H1 (cell line): ENCODE measurements at regions not wholly inside any gene's neighbourhood (a gene's known extent, or its start where the extent isn't known, plus 50 kb on each side); places are given as distances from the start of the nearest gene placed in this dataset.

Experiments used
- CTCF ChIA-PET: fragments of 300-600 bp; sonication (Branson Sonifier 250); formaldehyde crosslinking; loops from one replicate; lab custom pipeline; 2021; ENCODE audit not compliant: partially characterized antibody; lab: Charles Lee
- POLR2A ChIA-PET: fragments of 300-600 bp; sonication (Branson Sonifier 250); formaldehyde crosslinking; loops from one replicate; lab custom pipeline; 2021; ENCODE audit warnings: inconsistent platforms; ENCODE audit not compliant: partially characterized antibody; lab: Charles Lee
- DNase-seq, 2 experiments: peaks; one replicate each; pipeline versions ENCODE4 v3.0.0 to v3.0.0-alpha.2; 2010 to 2022; ENCODE audit warnings: low spot score in 2 of 2, low read depth in 1 of 2, mixed read lengths in 1 of 2
- FAIRE-seq: peaks from 2 replicates; lab custom pipeline; 2011; peaks lifted over from hg19 to GRCh38; lab: Jason Lieb, UNC
- H2AFZ ChIP-seq: 2 replicates; pipeline ENCODE4 v1.8.1; 2012; ENCODE audit warnings: low read length, inconsistent platforms
- H2AK5ac ChIP-seq: 2 replicates; pipeline ENCODE4 v1.6.1; 2013; ENCODE audit warnings: low read depth, low read length
- H2BK120ac ChIP-seq: replicated peaks from 2 replicates; pipeline ENCODE3; 2013; ENCODE audit warnings: low read depth, low read length, inconsistent platforms
- H2BK12ac ChIP-seq: 2 replicates; pipeline ENCODE4 v1.6.1; 2013; ENCODE audit warnings: low read depth, low read length
- H2BK15ac ChIP-seq: 2 replicates; pipeline ENCODE4 v1.6.1; 2013; ENCODE audit warnings: low read length
- H2BK20ac ChIP-seq: 2 replicates; pipeline ENCODE4 v1.6.1; 2013; ENCODE audit warnings: low read length
- H2BK5ac ChIP-seq: 2 replicates; pipeline ENCODE4 v1.6.1; 2013; ENCODE audit warnings: low read depth, low read length
- H3K14ac ChIP-seq: 2 replicates; pipeline ENCODE4 v1.6.1; 2013; ENCODE audit warnings: inconsistent platforms; ENCODE audit not compliant: insufficient read length
- H3K18ac ChIP-seq: 2 replicates; pipeline ENCODE4 v1.6.1; 2013; ENCODE audit warnings: low read length; ENCODE audit errors: extremely low read depth
- H3K23ac ChIP-seq: 2 replicates; pipeline ENCODE4 v1.6.1; 2013; ENCODE audit warnings: inconsistent platforms; ENCODE audit not compliant: insufficient read length
- H3K23me2 ChIP-seq: 2 replicates; pipeline ENCODE4 v1.6.1; 2013; ENCODE audit warnings: low read depth, low read length
- H3K27ac ChIP-seq: 2 replicates; pipeline ENCODE4 v1.6.1; 2011; ENCODE audit warnings: low read depth, low read length, inconsistent platforms
- H3K27me3 ChIP-seq, 4 experiments: replicated peaks in 1 of 4; 1 replicate in 1 of 4; 2 replicates in 3 of 4; pipeline versions ENCODE4 v1.6.1 to v1.8.1; 2011 to 2013; ENCODE audit warnings: low read length in 3 of 4, mild to moderate bottlenecking in 3 of 4, inconsistent platforms in 2 of 4, mixed read lengths in 2 of 4, moderate library complexity in 1 of 4; ENCODE audit not compliant: control insufficient read depth in 3 of 4, insufficient read depth in 3 of 4; ENCODE audit errors: extremely low read depth in 1 of 4
- H3K36me3 ChIP-seq, 4 experiments: 2 replicates each; pipeline versions ENCODE4 v1.6.1 to v1.8.1; 2011 to 2013; ENCODE audit warnings: mild to moderate bottlenecking in 4 of 4, low read length in 3 of 4, moderate library complexity in 2 of 4, control low read depth in 1 of 4, inconsistent platforms in 1 of 4; ENCODE audit not compliant: insufficient read depth in 4 of 4, control insufficient read depth in 2 of 4
- H3K4ac ChIP-seq: replicated peaks from 2 replicates; pipeline ENCODE3; 2013; ENCODE audit warnings: low read length, low read depth, mixed read lengths, inconsistent platforms; ENCODE audit not compliant: insufficient read length
- H3K4me1 ChIP-seq, 4 experiments: replicated peaks in 1 of 4; 1 replicate in 1 of 4; 2 replicates in 3 of 4; pipeline versions ENCODE4 v1.6.1 to v1.8.1; 2011 to 2013; ENCODE audit warnings: low read length in 3 of 4, inconsistent platforms in 2 of 4, mixed read lengths in 1 of 4; ENCODE audit not compliant: insufficient read depth in 4 of 4, control insufficient read depth in 3 of 4
- H3K4me2 ChIP-seq, 2 experiments: 2 replicates each; pipeline versions ENCODE4 v1.6.1 to v1.8.1; 2011 to 2013; ENCODE audit warnings: low read depth in 2 of 2, low read length in 2 of 2, control low read depth in 1 of 2, inconsistent platforms in 1 of 2, mild to moderate bottlenecking in 1 of 2; ENCODE audit not compliant: insufficient read depth in 1 of 2
- H3K4me3 ChIP-seq, 4 experiments: fragments of 200-600, 300-600 bp in 1 of 4; sonication (generic), shearing (Covaris generic), sonication (Bioruptor Twin) in 1 of 4; 2 replicates each; pipeline versions ENCODE4 v1.5.1 to v1.8.1; 2011 to 2016; ENCODE audit warnings: low read length in 4 of 4, low read depth in 3 of 4, control low read depth in 2 of 4, inconsistent platforms in 2 of 4, mild to moderate bottlenecking in 2 of 4, mixed read lengths in 1 of 4, moderate library complexity in 1 of 4; ENCODE audit not compliant: insufficient read depth in 2 of 4; ENCODE audit errors: extremely low read depth in 1 of 4
- H3K56ac ChIP-seq: replicated peaks from 2 replicates; pipeline ENCODE3; 2013; ENCODE audit warnings: low read depth, mild to moderate bottlenecking, mixed read lengths, low read length, inconsistent platforms; ENCODE audit not compliant: insufficient read length
- H3K79me1 ChIP-seq: 2 replicates; pipeline ENCODE4 v1.6.1; 2013; ENCODE audit warnings: low read depth, low read length, control low read depth
- H3K79me2 ChIP-seq, 2 experiments: 2 replicates each; pipeline versions ENCODE4 v1.6.1 to v1.8.1; 2012 to 2013; ENCODE audit warnings: low read length in 2 of 2, mild to moderate bottlenecking in 2 of 2, inconsistent platforms in 1 of 2; ENCODE audit not compliant: insufficient read depth in 2 of 2, control insufficient read depth in 1 of 2
- H3K9ac ChIP-seq, 4 experiments: replicated peaks in 1 of 4; 1 replicate in 1 of 4; 2 replicates in 3 of 4; pipeline versions ENCODE4 v1.6.1 to v1.8.1; 2011 to 2013; ENCODE audit warnings: low read depth in 3 of 4, low read length in 3 of 4, control low read depth in 2 of 4, mild to moderate bottlenecking in 2 of 4, moderate library complexity in 2 of 4, inconsistent platforms in 1 of 4; ENCODE audit errors: extremely low read depth in 1 of 4
- H3K9me3 ChIP-seq, 2 experiments: 2 replicates each; pipeline versions ENCODE4 v1.6.1 to v1.8.1; 2012 to 2013; ENCODE audit warnings: mild to moderate bottlenecking in 2 of 2, moderate library complexity in 2 of 2, control low read depth in 1 of 2, inconsistent platforms in 1 of 2, low read depth in 1 of 2, low read length in 1 of 2, mixed read lengths in 1 of 2; ENCODE audit not compliant: insufficient read depth in 2 of 2
- H4K20me1 ChIP-seq, 2 experiments: replicated peaks in 1 of 2; 2 replicates each; pipeline versions ENCODE3 to v1.8.1; 2011 to 2013; ENCODE audit warnings: inconsistent platforms in 2 of 2, low read length in 2 of 2, mild to moderate bottlenecking in 1 of 2; ENCODE audit not compliant: insufficient read depth in 2 of 2, control insufficient read depth in 1 of 2
- H4K5ac ChIP-seq: 2 replicates; pipeline ENCODE4 v1.6.1; 2013; ENCODE audit warnings: low read length, low read depth, mixed read lengths, inconsistent platforms; ENCODE audit not compliant: insufficient read length
- H4K8ac ChIP-seq: 2 replicates; pipeline ENCODE4 v1.8.0; 2013; ENCODE audit warnings: mild to moderate bottlenecking, moderate library complexity, low read length, inconsistent platforms; ENCODE audit not compliant: insufficient read depth; ENCODE audit errors: extremely low read depth
- H4K91ac ChIP-seq: replicated peaks from 2 replicates; pipeline ENCODE3; 2013; ENCODE audit warnings: low read length, mixed read lengths, inconsistent platforms; ENCODE audit not compliant: insufficient read length
- MAFK ChIP-seq: IDR thresholded peaks from 2 replicates; pipeline ENCODE4 v1.6.1; 2012; ENCODE audit warnings: low read depth, mild to moderate bottlenecking, improper control_type of control experiment, low read length
- WGBS, 2 experiments: shearing (Covaris generic) in 1 of 2; methylation state at CpG; one replicate each; pipeline versions ENCODE4 v1.1.6 to v1.1.7; 2013 to 2015; ENCODE audit warnings: low lambda C conversion rate in 2 of 2, mixed read lengths in 2 of 2, inconsistent platforms in 1 of 2, low coverage in 1 of 2, missing lambda C conversion rate in 1 of 2; ENCODE audit not compliant: insufficient replicate concordance in 2 of 2, insufficient coverage in 1 of 2, insufficient read length in 1 of 2; ENCODE audit errors: extremely low coverage in 1 of 2, missing lambda C conversion rate in 1 of 2; 5-methylcytosine and 5-hydroxymethylcytosine counted together

- Histone ChIP-seq H3K9ac (no peak overlapping the region), H2BK12ac (no peak overlapping the region), H3K36me3 (no peaks in the 10 kb centered on the region), H2AFZ (no peak overlapping the region), H3K27me3 (no peaks in the 10 kb centered on the region), H3K18ac (no peak overlapping the region), H4K5ac (no peak overlapping the region), H3K79me1 (no peaks in the 10 kb centered on the region), H3K23ac (no peak overlapping the region), H3K56ac (no peak overlapping the region), H3K4me2 (no peak overlapping the region), H2BK20ac (no peak overlapping the region), H3K9me3 (peaks cover 0 to 11% of the 10 kb centered on the region in 2 experiments; a peak in 1 of 4 replicates), H2AK5ac (no peak overlapping the region), H3K4me3 (no peak overlapping the region), H2BK15ac (no peak overlapping the region), H3K4ac (no peak overlapping the region), H3K14ac (no peak overlapping the region), H3K4me1 (no peaks in the 10 kb centered on the region; a peak in 1 of 7 replicates), H3K23me2 (no peaks in the 10 kb centered on the region), H2BK120ac (no peak overlapping the region), H2BK5ac (no peak overlapping the region), H4K8ac (no peak overlapping the region), H3K27ac (no peak overlapping the region), H4K20me1 (no peaks in the 10 kb centered on the region), H4K91ac (no peak overlapping the region), H3K79me2 (no peaks in the 10 kb centered on the region)
- POLR2A ChIA-PET, result no interaction called here
- WGBS, 2 experiments, result 79% methylated on average over 1 of the region's 1 CpG; no CpG with 5 or more reads in 1 of the 2 experiments
- no peak for FAIRE-seq
- no peak for DNase-seq
- CTCF ChIA-PET, result interaction anchor here (0.6 kb wide), 1 partner anchor 341 kb away, joined by 3 read pairs; no protein-coding TSS in a partner anchor
- TF ChIP-seq MAFK, result no peak
Measured at GRCh38 chr9:115674091-115674490, 479.5 kb upstream of the PAPPA start.
